NCI-H2081 (cell line): ENCODE measurements at regions not wholly inside any gene's neighbourhood (a gene's known extent, or its start where the extent isn't known, plus 50 kb on each side); places are given as distances from the start of the nearest gene placed in this dataset.
"Not testable (repeated sequence)": the region's sequence is repeated elsewhere in the genome, so short reads cannot be mapped to it uniquely, and the experiment has no call there.

Experiments
- DNase-seq, 2 experiments: peaks; one replicate each; lab custom pipeline; 2025; lab: John Stamatoyannopoulos, UW

- DNase-seq: no peak
Observed at GRCh38 chr3:35394905-35395304, 244.4 kb upstream of the ARPP21 start.

- no peak for DNase-seq
Observed at GRCh38 chr3:35401671-35402070, 237.7 kb upstream of the ARPP21 start.

- DNase-seq: no peak
Observed at GRCh38 chr3:35404571-35404970, 234.8 kb upstream of the ARPP21 start.

DNA sequence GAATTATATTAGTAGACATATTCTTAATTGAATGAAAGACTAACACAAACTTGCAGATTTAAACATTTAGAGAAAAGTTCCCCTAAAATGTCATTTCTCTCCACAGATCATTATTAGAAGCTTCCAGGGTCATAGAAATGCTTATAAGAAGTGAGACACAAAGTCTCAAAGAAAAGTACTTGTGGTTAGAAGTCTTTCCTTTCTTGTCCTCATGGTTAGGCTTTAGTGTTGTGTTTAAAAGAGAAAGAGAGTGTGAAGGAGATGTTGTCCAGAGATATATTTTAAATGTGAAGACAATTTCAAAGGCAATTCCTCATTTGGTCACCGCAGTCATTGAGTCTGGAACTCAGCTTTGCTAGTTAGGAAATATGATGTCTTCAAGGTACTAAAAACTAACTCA is 230.4 kb upstream of the ARPP21 start:
- DNase-seq: no peak

DNA sequence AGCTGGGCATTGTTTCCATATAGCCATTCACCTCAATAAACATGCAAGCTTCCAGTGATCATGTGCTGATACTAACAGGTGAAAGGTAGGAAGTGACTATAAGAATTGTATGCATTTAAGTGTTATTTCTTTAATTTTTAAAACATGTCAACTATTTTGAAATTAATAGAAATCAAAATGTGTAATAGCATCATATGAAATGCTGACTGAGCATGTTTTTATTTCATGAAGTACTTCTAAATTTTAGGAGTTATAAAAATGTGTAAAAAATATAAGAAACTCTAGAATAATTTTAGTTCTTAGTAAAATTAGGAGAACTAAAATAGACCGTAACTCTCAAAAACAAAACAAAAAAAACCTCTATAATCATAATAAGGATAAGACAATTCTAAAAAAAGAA is 229.3 kb upstream of the ARPP21 start:
- no peak for DNase-seq

- no peak for DNase-seq
Observed at GRCh38 chr3:35413483-35413882, 225.8 kb upstream of the ARPP21 start.

GRCh38 chr3:35417080-35417479 is 222.2 kb upstream of the ARPP21 start:
- no peak for DNase-seq

GRCh38 chr3:35422101-35422500 is 217.2 kb upstream of the ARPP21 start:
- DNase-seq: no peak

DNA sequence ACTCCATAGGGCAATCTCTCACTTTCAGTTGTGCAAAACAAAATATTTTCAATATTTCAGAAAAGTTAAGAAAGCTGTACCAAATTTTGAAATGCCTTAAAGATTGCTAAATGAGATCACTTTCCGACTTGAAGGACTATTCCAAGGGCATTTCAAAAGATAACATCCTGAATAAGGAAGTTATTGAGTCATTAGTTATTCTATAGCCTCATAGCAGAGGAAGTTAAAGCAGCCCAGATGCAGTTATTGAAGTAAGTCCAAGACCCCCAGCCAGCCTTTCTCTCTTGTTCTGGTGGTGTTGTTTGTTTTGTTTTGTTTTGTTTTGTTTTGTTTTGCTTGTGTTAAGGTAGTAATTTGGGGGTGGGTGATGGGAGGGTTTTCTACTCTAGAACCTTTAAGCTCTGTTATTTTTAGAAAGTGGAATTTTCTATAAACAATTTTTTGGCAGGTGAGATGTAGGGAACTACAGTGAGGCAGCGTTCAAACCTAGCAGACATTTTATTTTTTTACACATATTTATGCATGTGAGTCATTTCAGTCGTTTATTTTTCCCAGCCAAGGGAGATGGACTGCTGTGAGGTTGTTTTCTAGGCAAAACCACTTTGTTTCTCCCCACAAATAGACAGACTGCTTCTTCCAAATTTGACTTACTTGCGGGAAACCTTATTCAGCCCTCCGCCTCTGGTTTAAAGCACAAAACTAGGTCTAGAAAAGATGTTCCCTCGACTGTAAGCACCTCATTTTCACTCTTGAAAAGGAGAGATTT is 216.3 kb upstream of the ARPP21 start:
- DNase-seq: no peak

DNA sequence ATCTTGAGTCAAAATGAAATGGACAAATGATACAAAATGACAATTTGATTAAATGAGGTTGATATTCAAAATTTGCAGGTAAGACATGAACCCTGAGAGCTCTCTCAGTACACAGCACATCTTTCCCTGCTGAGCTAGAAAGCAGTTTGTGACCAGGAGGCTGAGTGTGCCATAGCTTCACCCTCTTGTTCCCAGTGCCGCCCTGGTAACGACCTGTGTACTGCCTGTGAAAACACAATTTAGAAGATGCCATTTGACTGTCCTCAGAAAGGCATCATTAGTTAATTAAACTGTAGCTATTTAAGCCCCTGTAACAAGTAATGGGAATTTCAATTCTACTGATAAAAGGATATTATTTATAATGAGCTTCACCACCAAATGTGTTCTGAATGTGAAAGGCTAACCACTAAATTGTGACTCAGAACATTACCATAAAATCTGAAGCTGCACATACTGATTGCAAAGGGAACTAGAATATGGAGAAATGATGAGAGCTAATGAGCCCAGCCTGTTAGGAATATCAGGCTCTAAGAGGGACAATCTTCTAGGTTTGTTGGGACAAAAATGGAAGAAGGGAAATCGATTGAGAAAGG is 212.9 kb upstream of the ARPP21 start:
- DNase-seq: no peak

GRCh38 chr3:35437381-35437780 is 201.9 kb upstream of the ARPP21 start:
- no peak for DNase-seq

- no peak for DNase-seq
Observed at GRCh38 chr3:35438101-35438500, 201.2 kb upstream of the ARPP21 start.

GRCh38 chr3:35439663-35440062 is 199.7 kb upstream of the ARPP21 start:
- no peak for DNase-seq

- no peak for DNase-seq
Observed at GRCh38 chr3:35440826-35441225, 198.5 kb upstream of the ARPP21 start.

- no peak for DNase-seq
Observed at GRCh38 chr3:35446896-35447295, 192.4 kb upstream of the ARPP21 start.

GRCh38 chr3:35448121-35448520 is 191.2 kb upstream of the ARPP21 start:
- no peak for DNase-seq

GRCh38 chr3:35448681-35449080 is 190.6 kb upstream of the ARPP21 start:
- DNase-seq: no peak

- DNase-seq: not testable (repeated sequence)
Observed at GRCh38 chr3:35454819-35455218, 184.5 kb upstream of the ARPP21 start.

- no peak for DNase-seq
Observed at GRCh38 chr3:35473956-35474355, 165.4 kb upstream of the ARPP21 start.

DNA sequence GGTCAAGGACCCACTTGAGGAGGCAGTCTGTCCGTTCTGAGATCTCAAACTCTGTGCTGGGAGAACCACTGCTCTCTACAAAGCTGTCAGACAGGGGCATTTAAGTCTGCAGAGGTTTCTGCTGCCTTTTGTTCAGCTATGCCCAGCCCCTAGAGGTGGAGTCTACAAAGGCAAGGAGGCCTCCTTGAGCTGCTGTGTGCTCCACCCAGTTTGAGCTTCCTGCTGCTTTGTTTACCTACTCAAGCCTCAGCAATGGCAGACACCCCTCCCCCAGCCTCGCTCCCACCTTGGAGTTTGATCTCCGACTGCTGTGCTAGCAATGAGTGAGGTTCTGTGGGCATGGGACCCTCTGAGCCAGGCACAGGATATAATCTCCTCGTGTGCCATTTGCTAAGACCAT is 156.8 kb upstream of the ARPP21 start:
- not testable (repeated sequence) for DNase-seq

- no peak for DNase-seq
Observed at GRCh38 chr3:35483131-35483530, 156.2 kb upstream of the ARPP21 start.

GRCh38 chr3:35484929-35485530 is 154.3 kb upstream of the ARPP21 start:
- no peak for DNase-seq

GRCh38 chr3:35486295-35486694 is 153.0 kb upstream of the ARPP21 start:
- DNase-seq: no peak
